Liver (tissue), 8 donors: ENCODE measurements at regions not wholly inside any gene's neighbourhood (a gene's known extent, or its start where the extent isn't known, plus 50 kb on each side); places are given as distances from the start of the nearest gene placed in this dataset.

Experiments used
- DNase-seq: peaks from one replicate; pipeline ENCODE4 v3.0.0-alpha.2; 2017; ENCODE audit warnings: low spot score
- H3K27ac ChIP-seq, 2 donors: one replicate each; pipeline ENCODE4 v1.7.0; 2013; ENCODE audit warnings: inconsistent platforms in 2 of 2, low read length in 2 of 2, control low read depth in 1 of 2, low read depth in 1 of 2, mild to moderate bottlenecking in 1 of 2
- H3K27me3 ChIP-seq, 4 donors: one replicate each; pipeline versions ENCODE4 v1.6.1 to v1.7.0; 2013; ENCODE audit warnings: low read length in 3 of 4, inconsistent platforms in 1 of 4, mild to moderate bottlenecking in 1 of 4, moderate library complexity in 1 of 4; ENCODE audit not compliant: control insufficient read depth in 4 of 4, insufficient read depth in 4 of 4
- H3K36me3 ChIP-seq, 4 donors: one replicate each; pipeline versions ENCODE4 v1.6.1 to v1.7.0; 2013; ENCODE audit warnings: low read length in 3 of 4, mild to moderate bottlenecking in 3 of 4, low read depth in 1 of 4, moderate library complexity in 1 of 4; ENCODE audit not compliant: control insufficient read depth in 4 of 4, insufficient read depth in 3 of 4
- H3K4me1 ChIP-seq, 4 donors: one replicate each; pipeline versions ENCODE4 v1.6.1 to v1.7.0; 2013; ENCODE audit warnings: low read length in 3 of 4, mild to moderate bottlenecking in 3 of 4, moderate library complexity in 1 of 4; ENCODE audit not compliant: control insufficient read depth in 4 of 4, insufficient read depth in 4 of 4
- H3K4me3 ChIP-seq, 3 donors: one replicate each; pipeline versions ENCODE4 v1.6.1 to v1.7.0; 2013; ENCODE audit warnings: low read length in 3 of 3, control low read depth in 1 of 3, low read depth in 1 of 3, mild to moderate bottlenecking in 1 of 3
- H3K9ac ChIP-seq, 2 donors: one replicate each; pipeline ENCODE4 v1.7.0; 2013; ENCODE audit warnings: low read length in 2 of 2, mild to moderate bottlenecking in 2 of 2, moderate library complexity in 2 of 2, control low read depth in 1 of 2, low read depth in 1 of 2
- H3K9me3 ChIP-seq, 4 donors: one replicate each; pipeline versions ENCODE4 v1.6.1 to v1.7.0; 2013; ENCODE audit warnings: low read length in 3 of 4; ENCODE audit not compliant: control insufficient read depth in 4 of 4
- ATF3 ChIP-seq: IDR thresholded peaks from 2 replicates; pipeline ENCODE4 v1.6.1; 2016; ENCODE audit warnings: antibody characterized with exemption
- CTCF ChIP-seq: fragments of 150-350 bp; IDR thresholded peaks from 2 replicates; pipeline ENCODE4 v1.5.1; 2017; ENCODE audit warnings: improper control_type of control experiment, low read depth, low read length; ENCODE audit not compliant: missing input control
- EGR1 ChIP-seq, 2 donors: IDR thresholded peaks; 2 replicates each; pipeline ENCODE4 v1.6.1; 2016 to 2018; ENCODE audit warnings: antibody characterized with exemption in 2 of 2, low read depth in 2 of 2
- FOXA1 ChIP-seq: IDR thresholded peaks from 2 replicates; pipeline ENCODE4 v1.6.1; 2016; ENCODE audit warnings: antibody characterized with exemption
- FOXA2 ChIP-seq: IDR thresholded peaks from 2 replicates; pipeline ENCODE4 v1.6.1; 2016; ENCODE audit warnings: antibody characterized with exemption
- GABPA ChIP-seq, 2 donors: IDR thresholded peaks in 1 of 2; conservative IDR thresholded peaks in 1 of 2; 2 replicates each; pipeline ENCODE4 v1.6.1; 2016; ENCODE audit warnings: antibody characterized with exemption in 2 of 2, mild to moderate bottlenecking in 1 of 2, moderate library complexity in 1 of 2
- HNF4A ChIP-seq, 2 donors: conservative IDR thresholded peaks; 2 replicates each; pipeline ENCODE4 v1.6.1; 2016; ENCODE audit warnings: antibody characterized with exemption in 2 of 2, mild to moderate bottlenecking in 2 of 2
- HNF4G ChIP-seq: IDR thresholded peaks from 2 replicates; pipeline ENCODE4 v1.6.1; 2016; ENCODE audit warnings: antibody characterized with exemption
- JUND ChIP-seq, 2 donors: IDR thresholded peaks; 2 replicates each; pipeline ENCODE4 v1.6.1; 2016; ENCODE audit warnings: antibody characterized with exemption in 2 of 2
- MAX ChIP-seq: IDR thresholded peaks from 2 replicates; pipeline ENCODE4 v1.6.1; 2016; ENCODE audit warnings: antibody characterized with exemption
- NR2F2 ChIP-seq: IDR thresholded peaks from 2 replicates; pipeline ENCODE4 v1.6.1; 2016; ENCODE audit warnings: antibody characterized with exemption
- RAD21 ChIP-seq, 2 donors: IDR thresholded peaks; 2 replicates each; pipeline ENCODE4 v1.6.1; 2016; ENCODE audit warnings: antibody characterized with exemption in 2 of 2, mild to moderate bottlenecking in 2 of 2
- REST ChIP-seq: IDR thresholded peaks from 2 replicates; pipeline ENCODE4 v1.6.1; 2016; ENCODE audit warnings: antibody characterized with exemption, mild to moderate bottlenecking
- RXRA ChIP-seq, 2 donors: IDR thresholded peaks; 2 replicates each; pipeline ENCODE4 v1.6.1; 2017 to 2018; ENCODE audit warnings: antibody characterized with exemption in 2 of 2, mild to moderate bottlenecking in 1 of 2
- SP1 ChIP-seq: IDR thresholded peaks from 2 replicates; pipeline ENCODE4 v1.6.1; 2018; ENCODE audit warnings: antibody characterized with exemption, mild to moderate bottlenecking
- TAF1 ChIP-seq: conservative IDR thresholded peaks from 2 replicates; pipeline ENCODE4 v1.6.1; 2016; ENCODE audit warnings: antibody characterized with exemption, mild to moderate bottlenecking
- YY1 ChIP-seq: IDR thresholded peaks from 2 replicates; pipeline ENCODE4 v1.6.1; 2016; ENCODE audit warnings: antibody characterized with exemption, mild to moderate bottlenecking
- ZBTB33 ChIP-seq: IDR thresholded peaks from 2 replicates; pipeline ENCODE4 v1.6.1; 2016; ENCODE audit warnings: antibody characterized with exemption
- WGBS: extraction: QIAGEN DNeasy Blood & Tissue Kit; methylation state at CpG from one replicate; pipeline ENCODE4 v1.1.7; 2013; 5-methylcytosine and 5-hydroxymethylcytosine counted together
- donor health status: healthy.
- donor health status: healthy.
- donor health status: healthy.
- donor health status: healthy.
- donor health status: healthy.

GRCh38 chr2:103740631-103741030 lies 978.8 kb downstream of the TMEM182 start:
- Histone ChIP-seq H3K36me3 (no peaks in the 10 kb centered on the region), H3K9me3 (peaks cover 0 to 2% (median 0%) of the 10 kb centered on the region in 4 donors), H3K4me1 (no peaks in the 10 kb centered on the region), H3K27ac (no peak overlapping the region), H3K27me3 (no peaks in the 10 kb centered on the region), H3K4me3 (no peak overlapping the region), H3K9ac (no peak overlapping the region)
- WGBS, result 92% methylated on average over 1 of the region's 1 CpG
- TF ChIP-seq ZBTB33 (no peak), SP1 (no peak), HNF4A (conservative IDR thresholded peaks at IDR 0.05) (no peak), JUND (IDR thresholded peaks at IDR 0.05) (no peak), TAF1 (no peak), GABPA (IDR thresholded peaks at IDR 0.05 in 1 of 2, conservative IDR thresholded peaks at IDR 0.05 in 1 of 2) (no peak), YY1 (no peak), RAD21 (IDR thresholded peaks at IDR 0.05) (no peak), ATF3 (no peak), CTCF (no peak), FOXA2 (no peak), RXRA (IDR thresholded peaks at IDR 0.05) (no peak), HNF4G (no peak), REST (no peak), FOXA1 (no peak), EGR1 (IDR thresholded peaks at IDR 0.05; ENCODE audit: low read depth in 2 of 2) (no peak), MAX (no peak), NR2F2 (no peak)
- DNase-seq, result no peak

GRCh38 chr2:103743195-103743594 lies 981.4 kb downstream of the TMEM182 start:
- DNase-seq, result no peak
- H3K27me3 ChIP-seq, result no peaks in the 10 kb centered on the region
- TF ChIP-seq TAF1 (no peak), FOXA2 (no peak), NR2F2 (no peak), HNF4G (no peak), RAD21 (IDR thresholded peaks at IDR 0.05) (no peak), YY1 (no peak), EGR1 (IDR thresholded peaks at IDR 0.05; ENCODE audit: low read depth in 2 of 2) (no peak), CTCF (no peak), SP1 (no peak), ATF3 (no peak), ZBTB33 (no peak), MAX (no peak), RXRA (IDR thresholded peaks at IDR 0.05) (no peak)
- H3K36me3 ChIP-seq, result no peaks in the 10 kb centered on the region
- H3K4me1 ChIP-seq, result no peaks in the 10 kb centered on the region
- no peak overlapping the region for H3K27ac ChIP-seq
- no peak overlapping the region for H3K4me3 ChIP-seq
- no peak overlapping the region for H3K9ac ChIP-seq
- no peaks in the 10 kb centered on the region for H3K9me3 ChIP-seq
